GM18907 (cell line): ENCODE measurements at regions not wholly inside any gene's neighbourhood (a gene's known extent, or its start where the extent isn't known, plus 50 kb on each side); places are given as distances from the start of the nearest gene placed in this dataset.
"Not testable (repeated sequence)": the region's sequence is repeated elsewhere in the genome, so short reads cannot be mapped to it uniquely, and the experiment has no call there.

Source experiments
- ATAC-seq: cut with Tn5 transposase; IDR thresholded peaks from one replicate; pipeline ENCODE4 v1.9.1; 2021; ENCODE audit warnings: mild to moderate bottlenecking, moderate library complexity; ENCODE audit not compliant: unreplicated experiment

DNA sequence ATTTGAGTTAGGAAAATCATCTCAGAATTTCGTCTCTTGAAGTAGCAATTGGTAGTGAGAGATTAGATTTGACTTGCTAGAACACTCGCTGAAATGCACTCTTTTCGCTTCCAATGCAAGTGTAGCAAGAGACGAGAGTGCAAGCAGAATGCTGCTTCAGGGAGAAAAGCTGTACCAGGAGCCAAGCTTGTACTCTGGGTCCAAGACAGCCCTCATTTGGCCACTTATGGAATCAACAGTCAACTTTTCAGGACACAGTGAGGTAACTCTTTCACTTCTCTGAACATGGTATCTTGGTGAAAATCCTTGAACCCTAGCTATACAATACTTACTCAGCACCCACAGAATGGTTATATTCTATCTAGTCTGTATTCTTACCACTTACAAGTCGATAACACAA lies 107.6 kb upstream of the TERB2 start:
- not testable (repeated sequence) for ATAC-seq

GRCh38 chr15:44849701-44850403 lies 106.6 kb upstream of the TERB2 start:
- not testable (repeated sequence) for ATAC-seq

GRCh38 chr15:44853304-44853950 lies 103.1 kb upstream of the TERB2 start:
- peak; percentile 83 for ATAC-seq

DNA sequence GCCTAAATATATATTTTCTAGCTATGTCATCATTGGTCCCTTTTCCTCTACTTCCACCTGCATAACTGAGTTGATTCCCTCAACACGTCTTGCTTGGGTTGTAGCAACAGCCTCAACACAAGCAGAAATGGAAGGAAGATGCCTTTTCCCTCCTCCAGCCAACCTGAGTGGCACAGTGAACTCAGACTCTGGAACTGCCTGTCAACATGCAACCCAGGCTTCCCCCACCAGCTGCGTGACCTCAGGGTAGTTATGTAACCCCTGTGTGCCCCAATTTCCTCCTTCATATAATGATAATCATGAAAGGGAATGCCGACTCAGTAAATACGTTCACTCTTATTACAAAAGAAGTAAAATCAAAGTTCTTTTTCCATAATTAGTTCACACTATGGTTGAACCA lies 101.8 kb upstream of the TERB2 start:
- ATAC-seq: not testable (repeated sequence)

DNA sequence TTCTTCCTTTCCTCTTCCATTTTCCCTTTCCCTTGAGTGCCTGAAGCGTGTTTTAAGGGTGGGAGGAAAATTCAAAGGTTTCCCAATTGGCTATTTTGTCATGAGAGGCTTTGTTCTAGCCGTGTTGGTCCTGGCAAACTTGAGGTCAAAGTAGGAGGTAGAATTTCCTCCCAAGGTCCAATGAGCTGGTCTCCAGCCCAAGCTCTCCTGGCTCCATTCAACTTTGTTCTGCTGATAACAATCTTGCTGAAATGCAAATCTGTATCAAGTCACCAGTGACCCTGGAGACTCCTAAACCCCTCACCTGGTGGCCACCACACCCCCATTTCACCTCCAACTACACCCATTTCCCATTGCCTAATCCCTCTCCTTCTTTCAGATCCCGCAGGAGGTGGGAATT lies 100.2 kb upstream of the TERB2 start:
- ATAC-seq: not testable (repeated sequence)

DNA sequence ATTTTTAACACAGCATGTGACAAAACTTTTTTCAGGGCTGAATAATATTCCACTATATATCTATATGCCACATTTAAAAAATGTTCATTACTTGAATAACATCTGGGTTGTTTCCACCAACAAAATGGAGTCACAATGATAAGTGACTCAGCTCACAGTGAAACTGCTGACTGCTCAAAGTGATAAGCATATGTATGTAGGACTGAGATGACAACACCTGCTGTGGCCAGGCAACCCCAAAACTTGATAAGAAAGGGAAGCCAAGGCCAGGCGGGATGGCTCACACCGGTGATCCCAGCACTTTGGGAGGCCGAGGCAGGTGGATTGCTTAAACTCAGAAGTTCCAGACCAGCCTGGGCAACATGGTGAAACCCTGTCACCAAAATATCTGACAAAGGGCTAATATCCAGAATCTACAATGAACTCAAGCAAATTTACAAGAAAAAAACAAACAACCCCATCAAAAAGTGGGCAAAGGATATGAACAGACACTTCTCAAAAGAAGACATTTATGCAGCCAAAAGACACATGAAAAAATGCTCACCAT lies 99.2 kb upstream of the TERB2 start:
- ATAC-seq: not testable (repeated sequence)

DNA sequence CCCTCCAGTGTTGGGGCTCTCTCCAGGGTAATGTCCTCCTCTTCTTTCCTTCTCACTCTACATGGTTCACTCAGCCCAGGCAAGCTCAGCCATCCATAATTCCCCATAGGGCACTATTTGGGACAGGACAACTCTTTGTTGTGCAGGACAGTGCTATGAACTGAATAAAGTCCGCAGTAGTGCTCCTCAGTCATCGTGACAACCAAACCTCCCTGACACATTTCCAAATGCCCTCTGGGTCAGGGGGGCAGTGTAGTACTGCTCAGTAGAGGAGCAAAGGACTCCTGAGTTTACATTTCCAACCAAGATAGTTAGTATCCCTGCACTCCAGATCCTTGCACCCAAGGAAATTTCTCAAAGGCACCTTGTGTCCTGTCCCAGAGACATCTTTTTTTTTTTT lies 97.4 kb upstream of the TERB2 start:
- not testable (repeated sequence) for ATAC-seq

GRCh38 chr15:44860168-44860567 lies 96.3 kb upstream of the TERB2 start:
- not testable (repeated sequence) for ATAC-seq

GRCh38 chr15:44861439-44861910 lies 95.0 kb upstream of the TERB2 start:
- no peak for ATAC-seq

- no peak for ATAC-seq
Measured at GRCh38 chr15:44861917-44862316, 94.6 kb upstream of the TERB2 start.

GRCh38 chr15:44862866-44863265 lies 93.6 kb upstream of the TERB2 start:
- ATAC-seq: not testable (repeated sequence)

- not testable (repeated sequence) for ATAC-seq
Measured at GRCh38 chr15:44868100-44868499, 88.4 kb upstream of the TERB2 start.

DNA sequence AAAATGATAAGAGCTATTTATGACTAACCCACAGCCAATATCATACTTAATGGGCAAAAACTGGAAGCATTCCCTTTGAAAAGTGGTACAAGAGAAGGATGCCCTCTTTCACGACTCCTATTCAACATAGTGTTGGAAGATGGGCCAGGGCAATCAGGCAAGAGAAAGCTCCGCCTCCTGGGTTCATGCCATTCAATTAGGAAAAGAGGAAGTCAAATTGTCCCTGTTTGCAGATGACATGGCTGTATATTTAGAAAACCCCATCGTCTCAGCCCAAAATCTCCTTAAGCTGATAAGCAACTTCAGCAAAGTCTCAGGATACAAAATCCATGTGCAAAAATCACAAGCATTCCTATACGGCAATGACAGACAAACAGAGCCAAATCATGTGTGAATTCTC lies 86.4 kb upstream of the TERB2 start:
- ATAC-seq: not testable (repeated sequence)

- ATAC-seq: no peak
Measured at GRCh38 chr15:44873103-44873502, 83.4 kb upstream of the TERB2 start.

DNA sequence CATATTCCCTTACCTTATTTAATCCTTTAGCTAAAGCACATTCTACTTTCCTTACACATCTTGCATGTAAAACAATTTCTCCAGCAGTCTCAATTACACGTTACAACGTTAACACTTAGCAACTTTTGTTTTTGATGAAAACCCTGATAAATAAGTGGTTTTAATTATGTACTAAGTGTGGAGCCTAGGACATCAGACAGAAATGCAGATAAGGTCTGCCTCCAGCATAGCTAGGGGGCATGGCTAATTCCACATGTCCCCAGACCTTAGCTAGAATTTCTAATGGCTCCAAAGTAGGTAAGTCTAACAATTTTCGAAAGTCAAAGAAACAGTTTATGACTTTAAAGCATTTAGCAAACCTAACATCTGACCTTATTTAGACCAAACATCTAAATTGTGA lies 77.4 kb upstream of the TERB2 start:
- ATAC-seq: no peak

GRCh38 chr15:44882499-44882968 lies 74.0 kb upstream of the TERB2 start:
- ATAC-seq: peak; percentile 83

DNA sequence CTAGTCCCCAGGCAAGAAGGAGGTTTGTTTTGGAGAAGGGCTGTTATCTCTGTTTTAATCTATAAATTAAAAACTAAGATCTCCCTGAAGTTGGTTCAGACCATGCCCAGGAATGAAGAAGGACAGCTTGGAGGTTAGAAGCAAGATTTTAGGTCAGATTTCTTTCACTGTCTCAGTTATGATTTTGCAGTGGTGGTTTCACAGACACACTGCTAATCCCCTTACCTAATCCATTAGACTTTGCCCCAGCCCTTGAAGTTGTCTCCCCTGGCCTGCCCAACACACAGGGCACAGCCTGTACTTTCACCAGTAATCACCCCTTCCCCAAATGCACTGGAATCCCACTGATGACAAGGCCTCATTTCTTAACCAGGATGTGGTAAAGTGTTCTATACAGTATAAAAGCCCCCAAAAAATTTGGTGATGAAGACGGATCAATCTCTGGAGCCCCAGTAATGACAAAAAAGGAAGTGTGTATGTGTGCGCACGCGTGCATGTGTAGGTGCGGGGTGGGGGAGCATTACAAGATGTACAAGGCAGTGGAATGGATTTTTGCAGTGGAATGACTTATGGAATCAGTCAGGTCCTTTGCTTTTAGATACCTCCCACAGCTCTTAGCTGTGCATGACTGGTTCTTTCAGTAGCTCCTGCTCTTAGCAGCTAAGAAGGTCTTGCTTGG lies 73.1 kb upstream of the TERB2 start:
- no peak for ATAC-seq

- not testable (repeated sequence) for ATAC-seq
Measured at GRCh38 chr15:44898890-44899651, 57.4 kb upstream of the TERB2 start.

DNA sequence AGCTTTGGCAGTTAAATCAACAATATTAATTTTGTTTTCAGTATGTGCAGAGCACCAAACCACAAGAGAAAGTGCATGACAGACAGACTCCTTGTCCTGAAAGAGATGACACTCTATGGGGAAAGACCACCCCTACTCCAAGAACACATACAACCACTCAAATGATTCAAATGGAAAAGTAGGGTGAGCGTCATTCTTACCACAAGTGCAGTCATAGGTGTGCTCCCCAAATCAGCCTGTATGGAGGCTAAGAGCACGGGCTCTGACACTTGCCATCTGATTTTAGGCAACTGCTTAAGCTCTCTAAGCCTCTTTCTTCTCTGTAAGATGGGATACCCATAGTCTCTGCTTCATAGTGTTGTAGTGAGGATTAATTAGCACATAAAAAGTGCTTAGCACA lies 56.7 kb upstream of the TERB2 start:
- not testable (repeated sequence) for ATAC-seq

GRCh38 chr15:44900796-44901195 lies 55.7 kb upstream of the TERB2 start:
- not testable (repeated sequence) for ATAC-seq

DNA sequence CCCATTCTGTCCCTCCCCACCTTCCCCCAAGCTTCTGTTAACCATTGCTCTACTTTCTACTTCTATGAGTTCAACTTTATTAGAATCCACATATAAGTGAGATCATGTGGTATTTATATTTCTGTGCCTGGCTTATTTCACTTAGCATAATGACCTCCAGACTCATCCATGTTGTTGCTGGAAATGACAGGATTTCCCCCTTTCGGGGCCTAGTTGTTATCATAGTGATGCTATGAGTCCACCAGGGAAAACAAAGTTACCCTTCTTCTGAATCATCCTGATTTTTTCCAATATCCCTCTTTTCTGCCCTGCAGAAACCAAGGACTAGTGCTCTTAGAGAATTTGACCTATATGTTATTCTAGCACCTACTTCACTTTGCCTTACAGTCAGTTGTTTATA lies 53.2 kb upstream of the TERB2 start:
- not testable (repeated sequence) for ATAC-seq
